ENCODE measurements at regions not wholly inside any gene's neighbourhood (a gene's known extent, or its start where the extent isn't known, plus 50 kb on each side); places are given as distances from the start of the nearest gene placed in this dataset.

GRCh38 chr4:182969651-182970279, 52.6 kb upstream of the DCTD start:
- DNase-seq: no peak

GRCh38 chr4:182968917-182969650, 51.9 kb upstream of the DCTD start:
- DNase-seq: no peak

- no peak for DNase-seq
These were observed 50.2 kb upstream of the DCTD start for GRCh38 chr4:182967403-182967802.

All from femur (tissue), 1 donor.